GM19324 (cell line): ENCODE measurements at regions not wholly inside any gene's neighbourhood (a gene's known extent, or its start where the extent isn't known, plus 50 kb on each side); places are given as distances from the start of the nearest gene placed in this dataset.

Experiments
- ATAC-seq: cut with Tn5 transposase; IDR thresholded peaks from one replicate; pipeline ENCODE4 v1.9.1; 2021; ENCODE audit warnings: mild to moderate bottlenecking, moderate library complexity; ENCODE audit not compliant: unreplicated experiment, low FRiP score

DNA sequence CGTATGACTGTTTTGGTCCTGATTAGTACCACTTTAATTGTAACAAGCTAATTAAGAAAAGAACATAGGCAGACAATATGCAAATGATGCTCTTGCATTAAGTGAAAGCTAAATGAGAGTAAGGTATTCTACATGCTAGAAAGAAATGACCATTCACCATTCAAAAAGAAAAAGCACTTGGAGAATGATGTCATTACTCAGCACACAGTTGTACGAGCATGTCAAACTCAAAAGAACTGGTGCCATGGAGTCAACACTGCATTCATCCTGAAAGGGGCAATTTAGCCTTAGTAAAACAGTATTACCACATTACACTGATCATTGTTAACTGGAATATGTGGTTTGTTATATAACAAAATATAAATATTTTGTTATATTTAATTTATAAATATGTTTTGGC is 136.2 kb upstream of the CTTNBP2 start:
- no peak for ATAC-seq

DNA sequence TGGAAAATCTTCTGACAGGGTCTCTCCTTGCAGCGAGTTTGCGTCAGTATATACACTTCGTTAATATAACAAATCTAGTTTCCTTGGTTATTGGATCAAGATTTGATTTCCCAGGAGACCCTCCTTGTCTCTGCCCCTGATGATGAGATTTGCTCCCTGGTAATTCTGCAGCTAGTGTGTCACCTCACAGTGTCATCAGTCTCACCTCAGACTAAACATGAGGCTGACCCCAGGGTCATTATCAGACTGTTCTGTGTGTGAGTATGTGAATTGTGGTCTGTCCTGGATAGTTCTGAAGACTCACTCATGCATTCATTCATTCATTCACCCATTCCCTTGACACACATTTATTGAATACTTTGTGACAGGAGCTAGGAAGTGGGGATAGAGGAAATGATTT is 138.4 kb upstream of the CTTNBP2 start:
- ATAC-seq: no peak

DNA sequence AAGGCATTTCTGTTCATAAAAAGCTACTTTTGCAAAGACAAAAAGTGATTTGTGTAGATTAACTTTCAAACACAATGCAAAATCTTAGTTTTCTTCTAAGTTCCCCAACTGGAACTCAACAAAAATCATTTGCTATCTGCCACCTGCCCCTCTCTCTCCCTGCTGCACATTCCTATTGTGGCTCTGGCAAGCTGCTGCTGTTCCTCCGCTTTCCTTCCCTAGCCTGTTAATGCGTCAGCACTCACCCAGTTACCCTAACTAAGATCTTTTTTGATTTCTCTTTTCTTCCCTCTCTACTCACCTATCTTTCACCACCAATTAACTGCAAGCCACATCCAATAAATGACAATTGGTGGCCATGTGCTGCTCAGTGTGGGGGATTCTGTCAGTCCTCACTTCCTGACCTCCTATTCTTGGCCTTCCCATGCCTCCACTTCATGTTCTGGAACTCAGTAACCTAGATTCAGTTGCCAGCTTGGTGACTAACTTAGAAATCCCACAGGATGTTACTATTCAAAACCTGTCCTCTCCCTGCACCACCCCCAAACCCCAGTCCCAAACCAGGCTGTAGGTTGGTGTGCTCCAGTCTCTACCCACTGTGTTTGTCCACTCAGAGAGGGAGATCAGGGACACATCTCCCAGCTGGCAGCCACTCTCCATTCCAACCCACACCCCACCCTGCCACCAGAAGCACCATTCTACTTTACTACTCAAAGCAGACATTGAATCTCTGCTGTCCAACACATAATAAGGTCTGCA is 140.2 kb upstream of the CTTNBP2 start:
- ATAC-seq: no peak

DNA sequence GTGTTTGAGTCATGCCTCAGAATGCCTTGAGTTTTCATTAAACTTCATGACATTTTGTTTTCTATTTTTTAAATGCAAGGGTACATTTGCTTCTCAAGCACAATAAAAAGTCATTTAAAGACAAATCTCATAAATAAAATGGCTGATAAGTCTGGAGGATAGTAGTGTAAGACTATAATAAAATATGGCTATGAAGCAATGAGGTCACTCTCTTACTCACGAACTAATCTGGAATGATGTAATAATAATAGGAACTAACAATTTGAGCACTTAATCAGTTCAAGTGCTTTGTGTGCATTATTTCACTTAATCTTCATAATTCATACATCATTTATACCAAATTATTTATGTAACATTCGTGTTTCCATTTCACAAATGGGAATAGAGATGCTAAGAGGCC is 149.3 kb upstream of the CTTNBP2 start:
- ATAC-seq: no peak

DNA sequence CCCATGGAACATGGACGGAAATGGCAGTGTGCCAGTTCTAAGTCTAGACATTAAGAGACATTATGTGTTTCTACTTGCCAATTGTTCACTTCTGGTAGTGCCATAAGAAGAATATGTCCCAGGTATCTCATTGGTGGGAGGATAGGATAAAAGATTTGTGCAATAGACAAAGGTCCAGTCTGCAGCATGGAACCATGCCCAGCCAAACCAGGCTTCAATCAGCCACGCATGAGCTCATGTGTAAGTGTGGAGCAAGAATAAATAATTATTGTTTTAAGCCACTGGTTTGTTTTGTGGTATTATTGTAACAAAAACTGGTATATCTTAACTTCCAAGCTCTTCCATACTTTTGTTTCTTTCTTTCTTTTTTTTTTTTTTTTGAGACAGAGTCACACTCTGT is 153.6 kb upstream of the CTTNBP2 start:
- no peak for ATAC-seq

DNA sequence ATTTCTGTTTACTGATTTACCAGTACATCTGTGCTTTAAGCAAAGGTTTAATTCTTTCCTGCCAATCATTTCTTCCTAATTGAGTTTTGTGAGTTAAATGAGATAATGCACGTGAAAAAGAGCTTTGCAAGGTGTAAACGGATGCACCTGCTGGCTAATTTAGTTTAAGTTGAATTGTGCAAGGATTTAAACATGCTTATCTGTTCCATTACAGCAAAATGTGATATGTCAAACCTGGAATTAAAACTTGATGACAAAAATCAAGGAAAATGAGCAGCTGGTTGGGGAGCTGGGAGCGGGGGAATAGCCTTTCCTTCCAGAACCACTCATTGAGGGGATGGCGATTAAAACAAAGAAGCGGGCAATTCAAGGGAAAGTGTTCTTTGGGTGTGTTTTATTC is 155.0 kb upstream of the CTTNBP2 start:
- ATAC-seq: no peak

DNA sequence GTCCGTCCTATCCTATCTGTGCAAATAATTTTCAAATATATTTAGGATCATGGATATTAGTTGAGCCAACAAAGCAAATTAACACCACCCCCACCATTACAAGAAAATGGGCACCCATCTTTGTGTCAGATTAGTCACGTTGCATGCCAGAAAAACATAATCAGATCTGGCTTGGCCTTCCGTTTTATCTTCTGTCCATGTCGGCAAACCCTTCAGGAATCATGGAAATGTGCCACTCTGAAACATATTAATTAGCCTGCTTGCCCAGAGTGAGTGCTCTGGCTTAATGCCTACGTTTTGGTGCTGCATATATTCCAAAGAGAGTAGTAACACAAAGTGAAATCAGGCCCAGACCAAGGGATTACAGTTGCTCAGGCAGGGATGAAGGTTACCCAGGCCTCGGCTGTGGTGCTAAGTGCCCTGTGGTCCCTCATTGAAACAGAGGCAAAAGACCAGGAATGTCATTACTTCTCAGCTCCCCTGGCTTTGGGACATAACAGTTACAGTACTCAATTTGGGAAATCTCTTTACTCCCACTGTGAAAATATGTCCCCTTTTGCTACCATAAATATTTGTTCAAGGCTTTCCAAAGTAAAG is 154.0 kb upstream of the LSM8 start:
- ATAC-seq: no peak

DNA sequence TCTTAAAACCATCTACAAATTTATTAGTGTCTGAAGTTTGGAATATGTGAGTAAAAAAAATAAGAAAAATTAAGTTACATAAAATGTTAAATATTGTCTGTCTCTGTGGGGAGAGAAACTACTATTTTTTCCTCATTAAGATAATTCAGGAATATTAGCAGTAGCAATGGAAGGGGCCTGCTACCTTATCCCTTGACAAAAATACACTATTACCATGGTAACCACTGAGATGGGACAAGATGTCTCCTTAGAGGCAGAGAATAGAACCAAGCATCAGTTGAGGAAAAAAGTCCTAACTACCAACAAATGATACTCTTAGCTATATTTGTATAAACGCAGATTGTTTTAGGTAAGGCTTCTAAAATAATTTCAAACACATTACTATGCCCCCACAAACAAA is 150.7 kb upstream of the LSM8 start:
- no peak for ATAC-seq

DNA sequence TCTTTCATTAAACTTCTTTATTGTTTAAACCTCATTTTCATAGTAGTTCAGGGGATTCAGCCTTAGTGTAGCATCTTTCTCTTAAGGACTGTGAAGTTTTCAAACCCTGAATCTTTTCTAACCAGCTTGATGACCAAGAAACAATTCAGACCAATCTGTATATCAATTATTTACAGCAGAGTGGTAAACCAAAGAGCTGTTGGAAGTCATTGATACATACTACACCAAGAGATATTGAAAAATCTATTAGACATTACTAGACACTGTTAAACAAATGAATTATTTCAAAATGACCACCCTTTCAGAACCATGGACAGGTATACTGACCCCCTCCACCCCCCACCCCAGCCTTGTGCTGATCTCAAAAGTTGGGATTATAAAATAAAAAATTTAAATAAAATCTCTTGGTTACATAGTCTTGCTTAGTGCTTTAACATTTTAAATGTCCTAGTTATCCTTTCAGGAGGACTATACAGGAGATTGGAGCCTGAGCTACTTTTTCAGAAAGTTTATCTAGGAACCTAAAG is 143.9 kb upstream of the LSM8 start:
- no peak for ATAC-seq

DNA sequence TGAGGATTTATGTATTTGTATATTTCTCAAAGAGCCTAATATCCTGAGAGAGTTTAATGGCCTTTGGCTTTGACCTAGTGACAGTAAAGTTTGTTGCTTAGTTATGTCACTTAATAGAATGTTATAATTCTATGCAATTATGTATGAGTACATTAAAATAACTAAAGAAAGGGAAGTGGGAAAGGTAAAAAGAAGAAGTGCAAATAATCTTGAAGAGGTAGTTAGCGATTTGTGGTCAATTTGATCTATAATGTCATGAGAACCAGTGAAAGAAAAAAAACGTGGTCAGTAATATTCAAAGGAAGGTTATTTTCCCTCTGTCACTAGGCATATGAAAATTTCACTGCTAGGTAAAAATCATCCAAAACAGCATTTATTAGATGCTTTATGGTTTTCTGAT is 143.4 kb upstream of the LSM8 start:
- peak; percentile 59 for ATAC-seq

DNA sequence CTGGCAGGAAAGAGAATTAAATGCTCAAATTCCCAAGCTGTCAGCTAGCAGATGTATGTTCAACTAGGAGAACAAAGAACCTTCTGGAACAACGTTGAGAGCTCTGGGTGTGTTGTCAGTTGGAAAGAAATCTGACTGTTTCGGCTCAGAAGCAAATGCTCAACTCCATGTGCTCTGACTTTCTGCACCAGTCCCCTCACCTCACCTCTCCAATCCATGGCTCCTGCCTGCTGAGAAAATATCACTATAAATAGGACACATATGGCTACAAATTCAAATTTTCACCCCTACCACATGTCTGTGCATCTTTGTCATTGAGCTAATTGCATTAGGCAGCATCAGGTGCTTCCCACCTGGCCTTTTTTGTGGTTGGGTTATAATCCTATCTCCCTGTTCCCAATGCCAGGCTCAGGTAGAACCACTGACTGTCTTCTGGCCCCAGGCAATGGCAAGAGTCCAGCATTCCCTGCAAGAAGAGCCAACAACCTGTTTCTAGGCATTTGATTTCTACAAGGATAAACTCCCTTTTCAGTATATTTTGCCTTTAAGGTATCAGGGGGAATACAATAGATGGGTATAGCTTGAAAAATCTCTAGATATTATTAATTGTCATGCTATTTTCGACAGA is 142.6 kb upstream of the LSM8 start:
- ATAC-seq: no peak

DNA sequence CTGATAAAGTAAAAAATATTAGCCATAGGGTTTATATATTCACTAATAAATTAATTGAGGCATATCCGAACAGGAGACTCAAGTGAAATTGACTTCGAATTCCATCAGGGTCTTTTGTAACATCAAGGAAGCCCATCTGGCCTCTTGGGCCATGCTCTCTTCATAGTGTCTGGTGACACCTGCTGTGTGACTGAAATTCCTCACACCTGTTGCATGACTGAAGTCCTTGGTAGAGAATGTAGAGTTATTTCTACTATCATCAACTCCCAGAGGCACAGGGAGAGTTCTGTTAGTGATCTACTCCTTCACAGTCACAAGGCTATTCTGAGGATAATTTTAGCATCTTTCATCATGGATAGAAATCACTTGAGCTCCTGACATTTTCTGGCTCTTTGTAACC is 138.3 kb upstream of the LSM8 start:
- ATAC-seq: no peak

DNA sequence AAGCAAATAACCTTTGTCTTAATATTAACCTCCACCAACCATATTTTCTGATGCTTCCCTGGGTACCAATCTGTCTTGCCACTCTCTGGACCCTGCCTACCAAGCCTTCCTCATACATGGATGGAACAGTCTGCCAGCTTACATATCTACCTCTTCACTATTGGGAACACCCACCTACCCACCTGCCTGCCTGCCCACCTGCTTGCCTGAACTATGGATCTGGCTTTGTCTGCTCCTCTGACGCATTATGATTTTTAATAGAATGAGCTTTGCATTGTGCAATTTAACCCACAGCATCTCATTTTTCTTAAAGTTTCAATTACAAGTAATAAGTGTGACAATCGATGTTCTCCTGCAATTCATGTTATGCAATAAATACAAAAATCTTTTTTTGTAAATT is 137.9 kb upstream of the LSM8 start:
- no peak for ATAC-seq

DNA sequence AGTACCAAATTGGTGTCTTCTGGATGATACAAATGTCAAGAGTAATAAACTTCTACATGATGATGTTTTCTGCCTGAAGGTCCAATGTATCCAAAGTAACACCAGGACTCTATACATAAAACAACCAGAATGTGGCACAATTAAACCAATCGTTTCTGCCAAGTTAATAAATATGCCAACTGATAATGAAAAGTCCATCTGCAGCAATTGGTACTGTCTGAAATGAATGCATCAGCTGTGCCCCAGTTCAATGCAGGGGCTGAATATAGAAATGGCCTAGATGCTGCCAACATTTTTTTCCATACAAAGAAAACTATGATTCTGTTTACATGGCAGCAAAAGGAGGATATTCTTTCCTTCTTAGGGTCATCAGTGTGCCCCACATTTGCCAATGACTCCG is 137.2 kb upstream of the LSM8 start:
- ATAC-seq: no peak

DNA sequence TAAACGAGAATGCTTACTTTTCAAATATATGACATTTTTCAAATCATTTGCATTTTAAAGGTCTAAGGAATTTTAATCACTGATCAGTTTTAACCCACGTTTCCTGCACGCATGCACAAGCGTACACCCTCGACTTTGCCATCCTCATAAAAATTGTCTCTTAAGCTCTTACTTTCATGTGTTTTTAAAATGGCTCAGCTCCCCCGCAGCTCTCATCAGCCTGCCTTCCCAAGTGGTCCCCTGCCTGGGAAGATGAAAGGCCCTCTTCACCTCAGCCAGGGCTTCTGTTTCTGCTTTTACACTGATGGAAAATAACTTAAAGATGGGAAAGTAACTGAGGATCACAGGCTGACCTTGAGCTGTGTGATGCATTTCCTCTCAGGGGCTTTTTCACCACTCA is 131.6 kb upstream of the LSM8 start:
- ATAC-seq: no peak

DNA sequence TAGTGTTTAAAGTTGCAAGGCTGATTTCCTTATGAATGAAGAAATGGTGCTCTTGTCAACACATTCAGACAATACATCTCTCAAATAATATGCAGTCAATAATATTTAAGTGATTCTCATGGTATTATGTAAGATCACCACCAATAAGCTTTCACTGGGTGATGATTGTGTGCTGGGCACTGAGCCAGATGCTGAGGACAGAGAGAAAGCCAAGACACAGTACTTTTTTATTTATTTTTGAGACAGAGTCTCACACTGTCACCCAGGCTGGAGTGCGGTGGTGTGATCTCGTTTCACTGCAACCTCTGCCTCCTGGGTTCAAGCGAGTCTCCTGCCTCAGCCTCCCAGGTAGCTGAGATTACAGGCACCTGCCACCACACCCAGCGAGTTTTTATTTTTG is 130.6 kb upstream of the LSM8 start:
- no peak for ATAC-seq

DNA sequence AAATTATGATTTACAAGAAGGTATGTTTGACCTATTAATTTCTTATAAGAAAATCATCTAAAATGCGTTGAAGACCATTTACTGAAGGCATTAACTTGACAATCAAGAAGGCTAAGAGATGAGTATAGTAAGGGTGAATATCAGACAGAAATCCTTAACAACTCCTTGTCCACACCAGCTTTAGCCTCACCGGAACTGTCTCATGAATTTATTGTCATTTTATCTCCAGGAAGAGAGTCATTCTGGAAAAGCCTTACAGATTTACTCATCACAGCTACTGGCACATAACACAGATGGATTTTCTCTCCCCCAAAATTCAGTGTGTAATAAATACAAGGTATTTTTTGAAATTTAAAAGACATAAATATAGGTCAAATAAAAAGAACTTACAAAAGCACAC is 129.4 kb upstream of the LSM8 start:
- no peak for ATAC-seq

DNA sequence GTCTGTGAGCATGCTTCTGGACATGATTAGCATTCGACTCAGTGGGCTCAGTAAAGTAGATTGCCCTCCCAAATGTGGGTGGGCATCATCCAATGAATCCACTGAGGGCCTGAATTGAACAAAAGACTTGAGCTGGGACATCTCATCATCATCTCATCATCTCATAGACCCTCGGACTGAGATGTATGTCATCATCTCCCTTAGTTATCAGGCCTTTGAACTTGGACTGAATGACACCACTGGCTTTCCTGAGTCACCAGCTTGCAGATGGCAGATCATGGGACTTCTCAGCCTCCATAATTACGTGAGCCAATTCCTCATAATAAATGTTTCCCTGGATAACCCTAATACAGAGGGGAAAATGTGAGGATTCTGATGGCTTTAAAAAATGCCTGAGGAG is 128.3 kb upstream of the LSM8 start:
- ATAC-seq: no peak

DNA sequence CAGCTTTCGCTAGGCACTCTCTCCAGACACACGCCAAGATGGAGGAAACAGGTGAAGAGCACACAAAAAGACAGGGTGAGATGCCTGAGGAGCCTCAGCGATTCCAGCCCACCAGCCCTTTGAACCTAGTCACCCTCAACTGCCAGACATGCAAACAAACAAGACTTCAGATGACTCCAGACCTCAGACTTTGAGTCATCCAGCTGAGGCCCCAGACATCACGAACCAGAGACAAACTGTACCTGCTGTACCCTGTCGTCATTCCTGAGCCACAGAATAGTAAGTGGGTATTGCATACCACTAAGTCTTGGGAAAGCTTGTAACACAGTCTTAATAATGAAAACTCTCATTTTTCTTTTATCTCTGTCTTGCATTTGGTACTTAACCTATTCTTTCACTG is 126.6 kb upstream of the LSM8 start:
- no peak for ATAC-seq

DNA sequence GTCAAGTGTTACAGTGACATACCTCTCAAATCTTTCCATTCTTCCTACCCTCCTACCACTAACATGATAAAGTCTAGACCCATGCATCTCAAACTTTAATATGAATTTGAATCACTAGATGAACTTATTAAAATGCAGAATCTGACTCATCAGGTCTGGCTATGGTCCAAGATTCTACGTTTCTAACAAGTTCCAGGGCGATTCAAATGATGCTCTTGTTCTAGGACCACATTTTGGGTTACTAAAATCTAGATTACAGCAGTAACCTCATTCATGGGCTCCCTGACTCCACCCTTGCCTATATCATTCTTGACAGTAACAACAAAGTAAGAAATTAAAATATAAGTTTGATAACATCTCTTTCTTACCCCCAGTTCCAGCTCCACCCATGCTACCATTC is 124.8 kb upstream of the LSM8 start:
- ATAC-seq: no peak

DNA sequence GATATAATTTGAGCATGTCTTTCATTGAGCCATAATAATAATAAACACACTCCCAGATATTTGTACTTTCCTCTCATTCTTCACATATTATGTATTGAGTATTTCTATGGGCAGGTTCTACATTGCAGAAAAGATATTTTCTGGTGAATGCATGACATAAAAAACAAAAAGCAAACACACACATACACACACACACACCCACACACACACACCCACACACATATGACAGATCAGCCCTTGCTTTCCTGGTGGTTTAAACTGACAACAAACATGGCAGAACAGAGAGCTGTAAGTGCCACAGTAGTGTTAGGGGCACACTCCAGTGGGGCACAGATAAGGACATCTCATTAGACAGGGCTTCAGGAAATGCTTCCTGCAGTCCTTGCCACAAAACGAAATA is 123.3 kb upstream of the LSM8 start:
- no peak for ATAC-seq

DNA sequence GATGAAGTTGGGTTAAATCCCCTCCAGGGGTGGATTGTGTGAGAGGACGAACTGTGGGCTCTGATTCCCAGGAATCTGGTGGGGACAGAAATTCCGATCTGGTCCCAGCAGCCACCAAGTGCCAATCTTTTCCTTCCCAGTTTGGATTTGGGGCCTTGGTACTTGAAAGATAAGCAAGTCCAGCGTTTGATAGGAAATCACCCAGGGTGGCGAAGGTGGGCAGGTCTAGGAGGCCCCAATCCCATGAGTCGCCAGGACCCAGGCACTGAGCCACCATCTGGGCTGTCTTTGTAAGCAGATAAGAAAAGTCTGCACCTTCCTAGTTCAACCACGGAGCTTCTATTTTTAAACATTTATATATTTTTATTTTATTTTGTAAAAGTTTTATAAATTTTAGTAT is 122.6 kb upstream of the LSM8 start:
- no peak for ATAC-seq
